GM19035 (cell line): ENCODE measurements at regions not wholly inside any gene's neighbourhood (a gene's known extent, or its start where the extent isn't known, plus 50 kb on each side); places are given as distances from the start of the nearest gene placed in this dataset.
A peak's percentile ranks its signal among the peaks of the same experiment; 100 is the strongest.

ENCODE experiments used
- ATAC-seq: cut with Tn5 transposase; IDR thresholded peaks from one replicate; pipeline ENCODE4 v1.9.1; 2021; ENCODE audit not compliant: unreplicated experiment

- ATAC-seq = no peak
Measured at GRCh38 chr13:38283346-38283745, 66.3 kb upstream of the UFM1 start.

GRCh38 chr13:38265132-38265497 is 84.5 kb upstream of the UFM1 start:
- ATAC-seq = no peak

GRCh38 chr13:38264363-38265131 is 85.1 kb upstream of the UFM1 start:
- ATAC-seq = no peak

- ATAC-seq = no peak
Measured at GRCh38 chr13:38262211-38262610, 87.4 kb upstream of the UFM1 start.

- no peak for ATAC-seq
Measured at GRCh38 chr13:38255600-38255999, 94.1 kb upstream of the UFM1 start.

- ATAC-seq = no peak
Measured at GRCh38 chr13:38239874-38240273, 109.8 kb upstream of the UFM1 start.

GRCh38 chr13:38228322-38228721 is 121.3 kb upstream of the UFM1 start:
- ATAC-seq = no peak

GRCh38 chr13:38226496-38226895 is 123.2 kb upstream of the UFM1 start:
- no peak for ATAC-seq

- ATAC-seq = no peak
Measured at GRCh38 chr13:38223089-38223488, 126.6 kb upstream of the UFM1 start.

GRCh38 chr13:38221120-38221519 is 128.5 kb upstream of the UFM1 start:
- ATAC-seq = peak; percentile 50

- ATAC-seq = no peak
Measured at GRCh38 chr13:38216181-38216580, 133.5 kb upstream of the UFM1 start.

GRCh38 chr13:38213314-38213713 is 136.3 kb upstream of the UFM1 start:
- no peak for ATAC-seq

GRCh38 chr13:38210928-38211596 is 138.6 kb upstream of the UFM1 start:
- no peak for ATAC-seq

- ATAC-seq = no peak
Measured at GRCh38 chr13:38204556-38204955, 145.1 kb upstream of the UFM1 start.

- no peak for ATAC-seq
Measured at GRCh38 chr13:38202740-38203139, 146.9 kb upstream of the UFM1 start.

- ATAC-seq = no peak
Measured at GRCh38 chr13:38191016-38191415, 158.6 kb upstream of the UFM1 start.

GRCh38 chr13:38180670-38181069 is 169.0 kb upstream of the UFM1 start:
- peak; percentile 69 for ATAC-seq

- no peak for ATAC-seq
Measured at GRCh38 chr13:38180126-38180525, 169.5 kb upstream of the UFM1 start.

GRCh38 chr13:38176664-38177063 is 173.0 kb upstream of the UFM1 start:
- no peak for ATAC-seq

- no peak for ATAC-seq
Measured at GRCh38 chr13:38173403-38173802, 176.2 kb upstream of the UFM1 start.

- ATAC-seq = peak; percentile 96
Measured at GRCh38 chr13:38167164-38167822, 182.4 kb upstream of the UFM1 start.

GRCh38 chr13:38166116-38166515 is 183.5 kb upstream of the UFM1 start:
- ATAC-seq = no peak
